HG03108 (cell line): ENCODE measurements at regions not wholly inside any gene's neighbourhood (a gene's known extent, or its start where the extent isn't known, plus 50 kb on each side); places are given as distances from the start of the nearest gene placed in this dataset.
"Not testable (repeated sequence)": the region's sequence is repeated elsewhere in the genome, so short reads cannot be mapped to it uniquely, and the experiment has no call there.

Experiments used
- ATAC-seq: cut with Tn5 transposase; IDR thresholded peaks from one replicate; pipeline ENCODE4 v1.9.1; 2021; ENCODE audit warnings: moderate library complexity; ENCODE audit not compliant: unreplicated experiment

DNA sequence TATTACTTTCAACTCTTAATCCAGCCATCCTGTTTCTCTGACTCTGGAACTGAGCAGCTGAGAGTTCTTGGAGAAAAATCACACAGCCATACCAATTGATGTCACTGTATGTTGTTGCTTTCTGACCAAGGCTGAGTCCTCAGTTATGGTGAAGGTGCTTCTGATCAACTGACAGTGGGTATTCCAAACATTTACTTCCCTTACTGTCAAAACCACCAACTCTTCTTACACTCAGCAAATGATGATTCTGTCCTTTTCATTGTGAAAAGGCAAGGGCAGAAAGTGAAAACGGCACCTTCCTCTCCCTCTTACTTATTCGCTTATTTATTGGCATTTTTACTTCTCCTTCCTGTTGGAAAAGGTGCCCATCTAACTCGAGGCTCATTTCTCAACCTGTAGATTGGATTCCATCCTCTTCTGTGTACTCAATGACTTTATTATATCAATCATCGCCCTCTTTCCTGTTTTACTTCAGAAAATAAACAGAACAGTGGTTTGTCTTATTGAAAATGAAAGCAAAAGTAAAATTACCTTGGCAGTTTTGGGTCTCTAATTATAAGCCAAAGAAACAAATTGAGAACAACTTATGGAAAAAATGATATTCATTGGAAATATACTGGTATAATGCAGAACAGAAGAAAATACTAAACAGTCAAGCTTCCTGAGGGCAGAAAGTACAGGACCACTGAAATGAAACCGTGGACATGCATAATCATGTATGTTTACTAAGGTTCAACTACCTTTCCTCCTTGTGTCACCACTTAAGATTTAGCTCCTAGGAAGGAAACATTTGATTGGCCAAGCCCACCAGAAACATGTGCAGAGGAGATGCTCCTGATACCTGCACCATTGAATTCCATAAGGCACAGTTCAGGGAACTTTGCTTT lies 104.5 kb upstream of the CHD1 start:
- ATAC-seq, result no peak

DNA sequence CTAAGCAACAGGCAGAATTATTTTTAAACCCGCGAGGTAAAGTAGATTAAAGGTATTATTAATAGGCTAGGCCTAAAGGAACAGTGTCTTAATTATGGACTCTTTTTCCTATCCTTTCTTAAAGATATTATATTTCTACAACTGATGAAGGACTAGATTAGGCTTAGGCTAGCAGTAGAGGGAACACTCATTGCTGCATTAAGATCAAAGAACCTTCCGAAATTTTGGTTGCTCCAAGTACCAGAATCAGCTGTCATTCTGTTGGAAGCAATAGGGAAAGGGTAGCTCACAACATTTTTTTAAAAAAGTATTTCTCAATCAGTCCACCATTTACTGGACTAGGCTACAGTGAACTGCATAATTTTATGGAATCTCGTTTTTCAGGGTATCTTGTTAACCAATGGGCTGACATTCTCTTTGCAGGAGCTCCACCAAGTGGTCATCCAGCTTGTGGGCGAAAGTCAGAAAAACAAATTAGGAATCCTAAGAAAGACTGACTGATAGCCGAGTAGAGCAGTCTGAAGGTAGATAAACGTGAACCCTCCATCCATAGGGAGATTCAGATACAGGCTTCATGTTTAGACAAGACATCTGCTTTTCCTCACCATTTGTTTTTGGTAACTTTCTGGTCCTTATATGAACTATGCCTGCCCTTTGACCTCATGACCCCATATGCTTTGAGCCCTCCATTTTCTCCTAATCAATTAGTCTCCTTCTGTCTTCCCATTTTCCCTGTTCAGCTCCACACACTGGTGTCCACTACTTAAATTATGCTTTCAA lies 103.6 kb upstream of the CHD1 start:
- ATAC-seq, result no peak

DNA sequence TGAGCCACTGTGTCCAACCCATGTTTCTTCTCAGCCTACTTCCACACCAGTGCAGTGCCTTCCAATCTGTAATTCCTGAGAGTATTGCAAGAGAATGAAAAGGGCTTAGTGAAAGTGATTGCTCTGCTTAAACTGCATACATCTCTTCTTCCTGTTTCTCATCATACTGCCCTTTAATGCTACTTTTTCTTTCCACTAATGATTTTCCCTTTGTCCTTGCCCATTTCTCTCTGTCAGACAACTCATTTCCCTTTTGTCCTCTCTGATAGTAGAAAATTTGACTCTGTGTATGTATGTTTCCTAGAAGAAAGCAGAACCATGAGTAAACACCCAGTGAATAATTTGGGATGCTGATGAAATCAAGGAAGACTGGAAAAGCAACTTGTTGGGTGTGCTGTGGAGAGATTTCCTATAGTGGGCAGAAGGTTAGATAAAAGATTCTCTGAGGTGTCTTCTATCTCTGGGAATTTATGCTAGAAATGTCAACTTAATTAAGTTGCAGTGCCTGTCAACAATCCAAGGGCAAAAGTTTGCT lies 102.2 kb upstream of the CHD1 start:
- no peak for ATAC-seq

DNA sequence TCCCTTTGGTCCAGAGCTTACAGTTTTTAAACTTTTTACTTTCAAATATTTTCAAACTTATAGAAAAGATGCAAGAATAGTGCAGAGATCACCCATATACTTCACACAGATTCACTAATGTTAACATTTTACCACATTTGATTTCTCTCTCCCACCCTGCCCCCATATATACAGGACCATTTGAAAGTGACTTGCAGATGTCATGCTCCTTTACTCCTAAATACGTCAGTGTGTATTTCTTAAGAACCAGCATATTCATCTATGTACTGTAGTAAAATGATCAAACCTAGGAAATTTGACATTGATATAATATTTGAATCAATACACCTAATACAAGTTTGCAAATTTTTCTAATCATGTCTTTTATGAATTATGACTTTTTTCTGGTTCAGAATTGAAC lies 100.4 kb upstream of the CHD1 start:
- no peak for ATAC-seq

DNA sequence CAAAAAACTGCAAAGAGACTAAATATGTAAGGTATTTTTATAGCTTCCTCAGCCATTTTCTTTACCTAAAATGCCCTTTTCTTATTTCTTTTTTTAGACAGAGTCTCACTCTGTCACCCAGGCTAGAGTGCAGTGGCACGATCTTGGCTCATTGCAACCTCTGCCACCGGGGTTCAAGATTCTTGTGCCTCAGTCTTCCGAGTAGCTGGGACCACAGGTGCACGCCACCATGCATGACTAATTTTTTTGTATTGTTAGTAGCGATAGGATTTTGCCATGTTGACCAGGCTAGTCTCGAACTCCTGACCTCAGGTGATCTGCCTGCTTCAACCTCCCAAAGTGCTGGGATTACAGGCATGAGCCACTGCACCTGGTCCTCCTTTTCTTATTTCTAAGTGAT lies 99.4 kb upstream of the CHD1 start:
- ATAC-seq, result not testable (repeated sequence)

DNA sequence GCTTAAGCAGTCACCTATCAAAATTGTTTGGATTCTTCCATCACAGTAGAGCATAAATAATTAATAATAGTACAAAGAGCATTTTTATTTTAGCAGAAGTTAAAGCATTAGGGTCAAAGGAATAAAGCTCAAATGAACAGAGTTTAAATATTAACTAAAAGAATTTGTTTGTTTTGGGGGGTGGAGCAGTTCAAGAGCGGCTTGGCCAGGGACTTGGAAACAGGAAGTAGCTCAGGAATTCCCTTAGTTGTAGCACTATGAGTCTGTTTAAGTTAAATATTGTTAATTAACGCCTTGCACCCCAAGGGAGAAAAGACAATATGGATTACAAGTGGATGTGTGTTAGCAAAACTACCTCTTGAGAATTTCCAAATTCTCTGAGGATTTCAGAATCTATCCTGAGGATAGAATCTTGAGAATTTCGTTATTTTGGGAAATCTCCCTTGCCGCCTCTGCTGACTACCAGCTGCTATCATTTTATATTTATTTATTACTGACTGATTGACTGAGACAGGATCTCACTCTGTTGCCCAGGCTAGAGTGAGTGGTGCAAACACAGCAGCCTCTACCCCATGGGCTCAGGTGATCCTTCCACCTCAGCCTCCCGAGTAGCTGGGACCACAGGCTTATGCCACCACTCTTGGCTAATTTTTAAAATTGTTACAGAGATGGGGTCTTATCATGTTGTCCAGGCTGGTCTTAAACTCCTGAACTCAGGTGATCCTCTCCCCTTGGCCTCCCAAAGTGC lies 96.7 kb upstream of the CHD1 start:
- no peak for ATAC-seq

DNA sequence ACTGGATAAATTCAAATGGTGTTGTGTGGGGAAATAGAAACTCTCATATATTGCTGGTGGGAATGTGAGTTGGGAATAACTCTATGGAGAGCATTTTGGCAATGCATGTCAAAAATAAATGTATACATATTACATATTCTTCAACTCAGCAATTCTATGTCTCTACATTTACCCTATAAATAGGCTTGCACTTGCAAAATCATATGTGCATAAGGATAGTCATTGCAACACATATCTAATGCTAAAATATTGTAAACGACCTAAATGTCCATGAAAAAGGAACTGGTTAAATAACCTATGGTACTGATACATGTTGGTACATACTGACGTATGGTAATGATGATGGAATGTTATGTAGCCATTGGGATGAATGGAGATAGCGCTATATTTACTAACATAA lies 94.5 kb upstream of the CHD1 start:
- no peak for ATAC-seq

DNA sequence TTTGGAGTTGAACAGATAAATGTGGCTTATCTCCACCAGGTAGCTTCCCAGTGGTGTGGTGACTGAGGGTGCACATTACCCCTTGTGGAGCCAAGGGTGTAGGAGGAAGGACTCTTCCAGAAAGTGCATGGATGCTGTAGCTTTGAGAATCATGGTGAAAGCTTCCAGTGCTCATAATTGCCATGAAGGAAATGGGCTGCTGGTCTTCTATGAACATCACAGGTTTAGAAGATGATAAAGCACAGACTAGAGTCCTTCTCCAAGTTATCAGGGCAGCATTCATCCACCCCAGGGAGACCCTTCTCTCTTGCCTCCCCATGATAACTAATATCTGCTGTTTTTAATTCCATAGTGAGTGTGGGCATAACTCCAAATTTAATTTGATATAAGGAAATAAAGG lies 93.4 kb upstream of the CHD1 start:
- ATAC-seq, result no peak

DNA sequence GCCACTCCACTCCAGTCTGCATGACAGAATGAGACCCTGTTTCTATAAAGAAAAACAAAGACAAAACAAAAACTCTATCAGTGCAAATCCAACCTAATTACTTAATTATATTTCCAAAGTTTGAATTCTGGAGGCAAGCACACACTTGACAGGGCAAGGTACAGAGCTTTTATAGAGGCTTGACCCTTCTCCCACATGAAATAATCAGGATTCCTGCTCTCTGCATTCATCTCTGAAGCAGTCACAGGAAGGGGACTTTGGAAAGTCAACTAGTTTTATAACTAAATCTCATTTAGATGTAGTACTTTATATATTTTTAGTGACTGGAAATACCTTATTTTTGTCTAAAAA lies 91.9 kb upstream of the CHD1 start:
- no peak for ATAC-seq

DNA sequence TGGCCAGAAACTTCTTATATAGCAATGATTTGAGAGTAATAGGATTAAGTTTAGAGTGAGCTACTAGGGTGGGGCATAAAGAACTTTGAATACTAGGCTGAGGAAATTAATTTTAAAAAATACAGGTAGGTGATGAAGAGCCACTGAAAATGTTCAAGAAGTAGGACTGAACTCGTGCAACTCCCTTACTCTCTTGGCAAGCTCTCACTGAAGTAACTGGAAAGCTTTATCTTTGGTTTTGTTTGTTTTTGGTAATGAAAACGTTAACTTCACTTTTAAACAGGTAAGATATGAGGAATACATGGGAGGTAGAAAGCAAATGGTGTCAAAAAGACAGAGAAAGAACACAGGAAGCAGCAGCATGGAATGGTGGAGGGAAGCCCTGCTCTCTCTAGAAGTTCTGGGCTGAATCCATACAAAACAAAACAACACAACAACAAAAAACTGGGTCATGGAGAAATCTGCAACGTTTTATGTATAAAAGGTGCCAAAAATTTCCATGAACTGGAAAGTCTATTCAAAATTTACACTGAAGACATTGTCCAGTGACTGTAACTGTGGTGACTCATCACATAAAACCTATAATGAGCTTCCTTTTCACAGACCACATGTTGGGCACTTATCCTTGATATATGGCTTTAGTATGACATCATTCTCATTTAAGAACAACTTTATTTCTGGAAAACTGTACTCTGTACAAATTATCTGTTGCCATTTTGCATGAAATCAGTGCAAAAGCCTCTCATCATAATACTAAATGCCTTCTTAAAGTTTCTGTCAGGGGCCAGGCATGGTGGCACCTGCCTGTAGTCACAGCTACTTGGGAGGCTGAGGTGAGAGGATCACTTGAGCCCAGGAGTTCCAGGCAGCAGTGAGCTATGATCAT lies 91.2 kb upstream of the CHD1 start:
- no peak for ATAC-seq

DNA sequence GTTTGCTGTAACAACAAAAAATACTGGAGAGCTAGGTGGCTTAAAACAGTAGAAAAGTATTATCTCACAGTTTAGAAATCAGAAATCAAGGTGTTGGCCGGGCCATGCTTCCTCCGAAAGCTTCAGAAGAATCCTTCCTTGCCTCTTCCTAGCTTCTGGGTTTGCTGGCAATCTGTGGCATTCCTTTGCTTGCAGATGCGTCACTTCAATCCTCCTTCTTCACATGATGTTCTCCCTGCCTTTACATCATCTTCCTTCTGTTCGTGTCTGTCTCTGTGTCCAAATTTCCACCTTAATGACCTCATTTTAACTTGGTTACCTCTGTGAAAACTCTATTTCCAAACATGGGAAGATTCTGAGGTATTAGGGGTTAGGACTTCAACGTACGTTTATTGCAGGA lies 90.4 kb upstream of the CHD1 start:
- ATAC-seq, result no peak

DNA sequence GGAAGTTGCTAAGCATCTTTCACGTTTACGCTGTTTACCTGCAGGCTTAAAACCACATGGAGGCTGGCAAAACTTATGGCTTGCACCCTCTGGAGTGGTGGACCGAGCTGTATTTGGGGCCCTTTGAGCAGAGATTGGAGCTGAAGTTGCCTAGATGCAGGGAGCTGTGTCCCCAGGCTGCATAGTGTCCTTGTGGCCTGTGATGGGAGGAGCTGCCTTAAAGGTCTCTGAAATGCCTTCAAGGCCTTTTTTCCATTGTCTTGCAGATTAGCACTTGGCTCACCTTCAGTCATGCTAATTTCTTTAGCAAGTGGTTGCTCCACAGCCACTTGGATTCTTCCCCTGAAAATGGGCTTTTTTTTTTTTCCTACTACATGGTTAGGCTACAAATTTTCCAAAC lies 81.5 kb upstream of the CHD1 start:
- no peak for ATAC-seq

DNA sequence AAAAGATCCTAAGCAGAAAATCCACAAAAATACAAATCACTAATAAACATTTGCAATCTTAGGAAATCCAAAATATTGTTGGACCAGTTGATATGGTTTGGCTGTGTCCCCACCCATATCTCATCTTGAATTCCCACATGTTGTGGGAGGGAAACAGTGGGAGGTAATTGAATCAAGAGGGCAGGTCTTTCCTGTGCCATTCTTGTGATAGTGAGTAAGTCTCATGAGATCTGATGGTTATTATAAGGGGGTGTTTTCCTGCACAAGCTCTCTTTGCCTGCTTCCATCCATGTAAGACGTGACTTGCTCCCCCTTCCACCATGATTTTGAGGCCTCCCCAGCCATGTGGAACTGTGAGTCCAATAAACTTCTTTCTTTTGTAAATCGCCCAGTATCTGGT lies 79.2 kb upstream of the CHD1 start:
- not testable (repeated sequence) for ATAC-seq

DNA sequence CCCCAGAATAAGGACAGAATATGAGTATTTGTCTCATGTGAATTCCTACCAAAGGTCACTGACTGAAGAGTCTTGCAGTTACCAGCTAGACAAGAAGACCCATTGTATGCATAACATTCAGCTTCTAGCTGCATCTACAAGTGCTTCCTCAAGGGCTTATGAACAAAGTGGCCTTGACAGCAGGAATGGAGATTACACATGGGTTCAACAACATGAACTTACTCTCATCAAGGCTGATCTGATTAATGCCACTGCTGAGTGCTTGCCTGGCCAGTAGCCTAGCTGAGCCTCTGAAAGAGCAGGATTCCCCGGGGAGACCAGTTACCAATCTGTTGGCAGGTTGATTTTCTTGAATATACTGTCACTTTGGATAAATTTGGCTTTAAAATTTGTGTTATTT lies 76.7 kb upstream of the CHD1 start:
- no peak for ATAC-seq

DNA sequence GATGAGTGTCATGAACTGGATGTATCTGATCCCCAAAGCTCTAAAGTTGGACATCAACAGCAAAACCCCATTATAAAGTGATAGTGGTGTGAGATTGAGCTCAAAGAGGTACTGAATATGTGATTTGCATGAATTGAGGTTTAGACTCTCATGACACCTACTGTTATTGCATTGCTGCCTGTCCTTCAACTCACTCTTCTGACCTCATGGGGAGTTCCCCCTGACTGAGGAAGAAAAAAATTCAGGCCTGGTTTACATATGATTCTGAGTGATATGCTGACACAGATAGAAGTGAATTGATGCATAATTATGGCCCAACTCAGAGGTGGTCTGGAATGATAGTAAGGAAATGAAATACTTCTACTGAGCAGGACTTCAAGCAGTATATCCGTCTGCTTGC lies 76.2 kb upstream of the CHD1 start:
- ATAC-seq, result peak; percentile 96

DNA sequence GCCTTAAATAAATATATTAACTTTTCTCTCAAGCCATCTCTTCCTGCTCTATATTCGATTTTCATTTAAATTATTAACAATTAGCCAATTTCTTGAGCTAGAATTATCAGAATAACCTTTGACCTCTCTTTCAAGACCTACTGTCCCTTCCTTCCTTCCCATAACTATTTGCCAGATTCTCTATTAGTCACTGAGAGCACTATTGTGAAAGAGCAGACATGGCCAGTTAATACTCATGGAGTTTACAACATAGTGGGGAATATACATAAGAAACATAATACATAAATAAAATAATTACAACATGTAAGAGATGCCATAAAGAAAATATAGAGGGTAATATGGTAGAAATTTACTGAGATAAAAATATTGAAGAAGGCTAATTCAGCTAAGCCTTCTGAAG lies 72.1 kb upstream of the CHD1 start:
- no peak for ATAC-seq

DNA sequence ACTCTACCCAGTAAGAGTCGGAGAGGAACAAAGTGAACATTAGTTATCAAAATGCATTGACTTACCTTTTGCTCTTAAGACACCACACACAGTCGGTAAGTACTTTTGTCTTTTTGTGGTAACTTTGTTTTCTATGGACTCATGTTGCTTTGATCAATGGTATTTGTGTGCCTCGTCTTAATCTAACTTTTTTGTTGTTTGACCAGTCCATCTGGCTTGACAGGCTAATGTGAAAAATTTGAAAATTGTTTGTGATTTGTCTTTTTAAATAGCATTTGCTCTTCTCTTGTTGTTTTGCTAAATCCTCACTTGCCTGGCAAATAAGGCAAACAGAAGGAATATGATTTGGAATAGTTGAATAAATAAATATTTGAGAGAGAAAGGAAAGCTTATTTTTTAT lies 71.4 kb upstream of the CHD1 start:
- no peak for ATAC-seq

DNA sequence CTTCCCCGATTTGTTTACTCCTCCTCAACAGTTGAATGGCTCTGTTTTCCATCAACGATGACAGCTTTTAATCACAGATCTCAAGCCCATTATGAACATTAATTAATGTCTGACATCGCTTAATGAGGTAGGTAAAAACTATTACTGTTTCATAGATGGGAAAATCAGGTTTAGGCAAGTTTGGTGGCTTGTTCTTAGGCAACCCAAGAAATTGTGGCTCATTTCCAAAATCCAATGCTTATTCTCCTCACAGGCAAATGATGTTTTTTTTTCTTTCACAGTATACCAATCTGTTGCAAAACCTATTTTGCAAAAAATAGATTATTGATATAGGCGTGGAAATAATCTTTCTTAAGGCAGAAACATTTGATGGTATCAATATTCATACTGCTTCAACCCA lies 70.8 kb upstream of the CHD1 start:
- ATAC-seq, result no peak

DNA sequence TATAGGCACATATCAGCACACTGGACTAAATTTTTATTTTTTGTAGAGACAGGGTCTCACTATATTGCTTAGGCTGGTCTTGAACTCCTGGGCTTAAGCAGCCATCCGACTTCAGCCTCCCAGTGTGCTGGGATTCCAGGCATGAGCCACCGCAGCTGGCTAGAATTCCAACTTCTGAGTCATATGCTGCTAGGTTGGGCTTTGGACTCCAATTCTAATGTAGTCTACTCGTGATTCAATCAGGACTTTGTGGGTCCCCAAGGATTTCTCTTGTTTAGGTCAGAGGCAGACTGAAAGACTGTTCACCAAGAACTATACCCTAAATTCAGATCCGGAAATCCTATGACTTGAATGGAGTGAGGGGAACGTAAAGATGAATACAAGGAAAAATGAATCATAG lies 68.2 kb upstream of the CHD1 start:
- no peak for ATAC-seq

DNA sequence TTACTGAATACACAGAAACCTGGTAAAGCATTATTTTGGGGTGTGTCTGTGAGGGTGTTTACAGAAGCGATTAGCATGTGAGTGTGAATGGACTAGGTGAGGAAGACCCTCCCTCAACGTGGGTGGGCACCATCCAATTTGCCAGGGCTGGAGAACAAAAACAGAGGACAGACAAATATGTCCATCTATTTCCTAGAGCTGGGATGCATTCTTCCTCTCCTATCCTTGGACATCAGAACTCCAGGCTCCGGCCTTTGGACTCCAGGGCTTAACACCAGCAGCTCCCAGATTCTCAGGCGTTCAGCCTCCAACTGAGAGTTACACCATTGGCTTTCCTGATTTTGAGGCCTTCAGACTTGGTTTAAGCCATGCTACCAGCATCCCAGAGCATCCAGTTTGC lies 65.8 kb upstream of the CHD1 start:
- ATAC-seq, result no peak

DNA sequence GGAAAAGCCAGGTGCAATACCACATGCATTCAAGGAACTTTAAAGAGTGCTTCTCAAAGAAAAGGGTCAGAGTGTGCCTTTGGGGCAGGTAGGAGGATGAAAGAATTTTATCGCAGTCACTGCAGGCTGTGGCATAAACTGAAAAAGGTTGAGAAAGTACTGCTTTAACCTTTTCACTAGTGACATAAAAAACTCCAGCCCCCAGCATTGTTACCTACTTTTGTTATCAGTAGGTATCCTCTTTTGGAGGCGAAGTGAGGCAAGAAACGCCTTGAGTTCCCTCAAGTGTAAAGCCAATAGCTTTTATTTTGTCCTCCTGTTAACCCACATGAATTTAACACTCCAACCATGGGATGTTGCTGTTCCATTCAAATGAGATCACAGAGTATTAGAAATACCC lies 64.7 kb upstream of the CHD1 start:
- no peak for ATAC-seq
